ENCODE measurements at regions not wholly inside any gene's neighbourhood (a gene's known extent, or its start where the extent isn't known, plus 50 kb on each side); places are given as distances from the start of the nearest gene placed in this dataset.

GRCh38 chr2:14806613-14807012, 174.1 kb downstream of the LRATD1 start:
- DNase-seq (ENCODE audit: low read depth in 2 of 2): no peak
- H3K4me3 ChIP-seq (replicated peaks in 1 of 4; ENCODE audit: control extremely low read depth in 1 of 4, insufficient read depth in 1 of 4, low read depth in 3 of 4, low read length in 4 of 4): no peak overlapping the region

GRCh38 chr2:14815201-14815600, 182.7 kb downstream of the LRATD1 start:
- no peaks in the 10 kb centered on the region for H4K20me1 ChIP-seq (ENCODE audit: control insufficient read depth, extremely low read depth, insufficient read depth, low read length)
- no peaks in the 10 kb centered on the region for H3K4me1 ChIP-seq (ENCODE audit: control insufficient read depth, extremely low read depth, insufficient read depth, low read length)
- H3K27ac ChIP-seq (ENCODE audit: insufficient read depth, low read length): no peak overlapping the region
- H3K79me2 ChIP-seq (ENCODE audit: control insufficient read depth, insufficient read depth, low read length): no peaks in the 10 kb centered on the region
- H3K9ac ChIP-seq (ENCODE audit: insufficient read depth, low read length): no peak overlapping the region
- H3K4me2 ChIP-seq (ENCODE audit: extremely low read depth, insufficient read depth, low read length): no peak overlapping the region
- no peak overlapping the region for H2AFZ ChIP-seq (ENCODE audit: low read length)
- H3K36me3 ChIP-seq (ENCODE audit: control insufficient read depth, insufficient read depth, low read length): no peaks in the 10 kb centered on the region
- no peak overlapping the region for H3K4me3 ChIP-seq (replicated peaks in 1 of 4; ENCODE audit: control extremely low read depth in 1 of 4, insufficient read depth in 1 of 4, low read depth in 3 of 4, low read length in 4 of 4)
- H3K27me3 ChIP-seq (ENCODE audit: control insufficient read depth, insufficient read depth, low read length): no peaks in the 10 kb centered on the region
- no peaks in the 10 kb centered on the region for H3K9me3 ChIP-seq (ENCODE audit: control insufficient read depth, insufficient read depth, low read depth, low read length)
- no peak for DNase-seq (ENCODE audit: low read depth in 2 of 2)
- no peak for TF ChIP-seq CTCF (conservative IDR thresholded peaks at IDR 0.05 in 1 of 2, IDR thresholded peaks at IDR 0.05 in 1 of 2; ENCODE audit: low read depth in 1 of 2, low read length in 2 of 2)
- no peak for TF ChIP-seq EZH2 (IDR thresholded peaks at IDR 0.05; ENCODE audit: low read length, missing control alignments)

More at GRCh38 chr2:14806613-14807012, 174.1 kb downstream of the LRATD1 start:
- Histone ChIP-seq H3K9me3 (ENCODE audit: control insufficient read depth, insufficient read depth, low read depth, low read length) (no peaks in the 10 kb centered on the region), H3K27me3 (ENCODE audit: control insufficient read depth, insufficient read depth, low read length) (no peaks in the 10 kb centered on the region), H2AFZ (ENCODE audit: low read length) (no peak overlapping the region), H3K27ac (ENCODE audit: insufficient read depth, low read length) (no peak overlapping the region), H3K4me1 (ENCODE audit: control insufficient read depth, extremely low read depth, insufficient read depth, low read length) (no peaks in the 10 kb centered on the region), H3K36me3 (ENCODE audit: control insufficient read depth, insufficient read depth, low read length) (no peaks in the 10 kb centered on the region), H3K4me2 (ENCODE audit: extremely low read depth, insufficient read depth, low read length) (no peak overlapping the region), H3K79me2 (ENCODE audit: control insufficient read depth, insufficient read depth, low read length) (no peaks in the 10 kb centered on the region), H3K9ac (ENCODE audit: insufficient read depth, low read length) (no peak overlapping the region), H4K20me1 (ENCODE audit: control insufficient read depth, extremely low read depth, insufficient read depth, low read length) (no peaks in the 10 kb centered on the region)
- no peak for TF ChIP-seq CTCF (conservative IDR thresholded peaks at IDR 0.05 in 1 of 2, IDR thresholded peaks at IDR 0.05 in 1 of 2; ENCODE audit: low read depth in 1 of 2, low read length in 2 of 2)
- no peak for TF ChIP-seq EZH2 (IDR thresholded peaks at IDR 0.05; ENCODE audit: low read length, missing control alignments)

GRCh38 chr2:14816069-14817060, 183.8 kb downstream of the LRATD1 start:
- DNase-seq (ENCODE audit: low read depth in 2 of 2): no peak
- Histone ChIP-seq H3K4me2 (ENCODE audit: extremely low read depth, insufficient read depth, low read length) (no peak overlapping the region), H3K79me2 (ENCODE audit: control insufficient read depth, insufficient read depth, low read length) (no peaks in the 10 kb centered on the region), H3K27me3 (ENCODE audit: control insufficient read depth, insufficient read depth, low read length) (no peaks in the 10 kb centered on the region), H3K4me1 (ENCODE audit: control insufficient read depth, extremely low read depth, insufficient read depth, low read length) (no peaks in the 10 kb centered on the region), H3K9me3 (ENCODE audit: control insufficient read depth, insufficient read depth, low read depth, low read length) (no peaks in the 10 kb centered on the region), H3K36me3 (ENCODE audit: control insufficient read depth, insufficient read depth, low read length) (no peaks in the 10 kb centered on the region), H2AFZ (ENCODE audit: low read length) (no peak overlapping the region), H3K27ac (ENCODE audit: insufficient read depth, low read length) (no peak overlapping the region), H4K20me1 (ENCODE audit: control insufficient read depth, extremely low read depth, insufficient read depth, low read length) (no peaks in the 10 kb centered on the region), H3K4me3 (replicated peaks in 1 of 4; ENCODE audit: control extremely low read depth in 1 of 4, insufficient read depth in 1 of 4, low read depth in 3 of 4, low read length in 4 of 4) (no peak overlapping the region), H3K9ac (ENCODE audit: insufficient read depth, low read length) (no peak overlapping the region)
- TF ChIP-seq EZH2 (IDR thresholded peaks at IDR 0.05; ENCODE audit: low read length, missing control alignments) (no peak), CTCF (conservative IDR thresholded peaks at IDR 0.05 in 1 of 2, IDR thresholded peaks at IDR 0.05 in 1 of 2; ENCODE audit: low read depth in 1 of 2, low read length in 2 of 2) (no peak)
